Ishikawa (cell line): ENCODE measurements at regions not wholly inside any gene's neighbourhood (a gene's known extent, or its start where the extent isn't known, plus 50 kb on each side); places are given as distances from the start of the nearest gene placed in this dataset.

Experiments
- CEBPB ChIP-seq: IDR thresholded peaks from 2 replicates; pipeline ENCODE4 v1.6.1; 2012
- CREB1 ChIP-seq: IDR thresholded peaks from 2 replicates; pipeline ENCODE4 v1.6.1; 2012; ENCODE audit warnings: low read depth
- EGR1 ChIP-seq: IDR thresholded peaks from 2 replicates; pipeline ENCODE4 v1.6.1; 2012
- EP300 ChIP-seq: IDR thresholded peaks from 2 replicates; pipeline ENCODE4 v1.6.1; 2012; ENCODE audit warnings: borderline replicate concordance
- FOXM1 ChIP-seq: IDR thresholded peaks from 2 replicates; pipeline ENCODE4 v1.6.1; 2012; ENCODE audit warnings: low read depth, borderline replicate concordance
- MAX ChIP-seq: IDR thresholded peaks from 2 replicates; pipeline ENCODE4 v1.6.1; 2012
- NFIC ChIP-seq: IDR thresholded peaks from 2 replicates; pipeline ENCODE4 v1.6.1; 2012
- RAD21 ChIP-seq: IDR thresholded peaks from 2 replicates; pipeline ENCODE4 v1.6.1; 2012; ENCODE audit warnings: low read depth
- REST ChIP-seq: IDR thresholded peaks from 2 replicates; pipeline ENCODE4 v1.6.1; 2012; ENCODE audit warnings: low read depth, mild to moderate bottlenecking
- TAF1 ChIP-seq: IDR thresholded peaks from 2 replicates; pipeline ENCODE4 v1.6.1; 2012; ENCODE audit warnings: low read depth, mild to moderate bottlenecking
- TCF12 ChIP-seq: IDR thresholded peaks from 2 replicates; pipeline ENCODE4 v1.6.1; 2012; ENCODE audit warnings: low read depth
- TEAD4 ChIP-seq: IDR thresholded peaks from 2 replicates; pipeline ENCODE4 v1.6.1; 2012
- USF1 ChIP-seq: IDR thresholded peaks from 2 replicates; pipeline ENCODE4 v1.6.1; 2012
- YY1 ChIP-seq: IDR thresholded peaks from 2 replicates; pipeline ENCODE4 v1.6.1; 2012; ENCODE audit warnings: low read depth
- ZBTB7A ChIP-seq: IDR thresholded peaks from 2 replicates; pipeline ENCODE4 v1.6.1; 2012; ENCODE audit warnings: low read depth

GRCh38 chr1:199057322-199057721, 418.5 kb downstream of the PTPRC start:
- TF ChIP-seq CREB1 (no peak), REST (no peak), RAD21 (no peak), TCF12 (no peak), FOXM1 (no peak), TAF1 (no peak), NFIC (no peak)

- TF ChIP-seq USF1 (no peak), TEAD4 (no peak), TAF1 (no peak), TCF12 (no peak)
Observed at GRCh38 chr1:199058281-199058680, 419.4 kb downstream of the PTPRC start.

- TF ChIP-seq TEAD4 (no peak), REST (no peak), ZBTB7A (no peak), NFIC (no peak), EGR1 (no peak), MAX (no peak), YY1 (no peak), CREB1 (no peak), EP300 (no peak), RAD21 (no peak), CEBPB (no peak), FOXM1 (no peak), USF1 (no peak), TCF12 (no peak), TAF1 (no peak)
Observed at GRCh38 chr1:199064971-199065370, 426.1 kb downstream of the PTPRC start.

GRCh38 chr1:199067483-199067882, 428.6 kb downstream of the PTPRC start:
- no peak for TF ChIP-seq CEBPB
- TF ChIP-seq CREB1, result no peak
- no peak for TF ChIP-seq EP300
- no peak for TF ChIP-seq TCF12
- no peak for TF ChIP-seq EGR1
- no peak for TF ChIP-seq FOXM1
- no peak for TF ChIP-seq REST
- no peak for TF ChIP-seq RAD21
- no peak for TF ChIP-seq MAX
- TF ChIP-seq YY1, result no peak
- TF ChIP-seq NFIC, result no peak

GRCh38 chr1:199071080-199071479, 432.2 kb downstream of the PTPRC start:
- no peak for TF ChIP-seq TCF12
- TF ChIP-seq TEAD4, result no peak
- no peak for TF ChIP-seq YY1
- no peak for TF ChIP-seq RAD21
- TF ChIP-seq REST, result no peak
- no peak for TF ChIP-seq CEBPB
- TF ChIP-seq EGR1, result no peak
- TF ChIP-seq TAF1, result no peak
- TF ChIP-seq EP300, result no peak
- no peak for TF ChIP-seq ZBTB7A
- TF ChIP-seq MAX, result no peak
- TF ChIP-seq USF1, result no peak
- no peak for TF ChIP-seq FOXM1
- no peak for TF ChIP-seq CREB1
- no peak for TF ChIP-seq NFIC
